NCI-H2107 treated with DMSO at 0.1 percent for 48 hours (cell line): ENCODE measurements at regions not wholly inside any gene's neighbourhood (a gene's known extent, or its start where the extent isn't known, plus 50 kb on each side); places are given as distances from the start of the nearest gene placed in this dataset.

Experiments
- DNase-seq: peaks from one replicate; lab custom pipeline; 2025; ENCODE audit not compliant: unreplicated experiment; lab: John Stamatoyannopoulos, UW

- no peak for DNase-seq
Measured at GRCh38 chr7:32428546-32428945, 61.6 kb downstream of the LSM5 start.

GRCh38 chr7:32427769-32428291 is 62.4 kb downstream of the LSM5 start:
- DNase-seq: peak; percentile 32

- no peak for DNase-seq
Measured at GRCh38 chr7:32416846-32417245, 73.3 kb downstream of the LSM5 start.

GRCh38 chr7:32415936-32416335 is 74.2 kb downstream of the LSM5 start:
- no peak for DNase-seq

- DNase-seq: no peak
Measured at GRCh38 chr7:32415519-32415918, 74.7 kb downstream of the LSM5 start.

GRCh38 chr7:32412471-32412870 is 77.7 kb downstream of the LSM5 start:
- no peak for DNase-seq

- no peak for DNase-seq
Measured at GRCh38 chr7:32410545-32410944, 79.6 kb downstream of the LSM5 start.

- DNase-seq: no peak
Measured at GRCh38 chr7:32406386-32406785, 83.8 kb downstream of the LSM5 start.

GRCh38 chr7:32403463-32404229 is 86.5 kb downstream of the LSM5 start:
- no peak for DNase-seq

GRCh38 chr7:32400676-32401075 is 89.5 kb downstream of the LSM5 start:
- DNase-seq: no peak

GRCh38 chr7:32399311-32399710 is 90.9 kb downstream of the LSM5 start:
- DNase-seq: no peak

- no peak for DNase-seq
Measured at GRCh38 chr7:32395168-32395567, 95.0 kb downstream of the LSM5 start.

GRCh38 chr7:32393861-32394260 is 96.3 kb downstream of the LSM5 start:
- DNase-seq: no peak

- no peak for DNase-seq
Measured at GRCh38 chr7:32390210-32390609, 100.0 kb downstream of the LSM5 start.

GRCh38 chr7:32385316-32385956 is 104.7 kb downstream of the LSM5 start:
- no peak for DNase-seq

GRCh38 chr7:32381024-32381601 is 109.1 kb downstream of the LSM5 start:
- DNase-seq: no peak

- no peak for DNase-seq
Measured at GRCh38 chr7:32379510-32380112, 110.6 kb downstream of the LSM5 start.

GRCh38 chr7:32378988-32379387 is 111.2 kb downstream of the LSM5 start:
- no peak for DNase-seq

GRCh38 chr7:32364581-32364980 is 125.6 kb downstream of the LSM5 start:
- no peak for DNase-seq

- DNase-seq: no peak
Measured at GRCh38 chr7:32360127-32360526, 130.1 kb downstream of the LSM5 start.

- peak; percentile 2 for DNase-seq
Measured at GRCh38 chr7:32357535-32358277, 132.5 kb downstream of the LSM5 start.
